GM12892 (cell line): ENCODE measurements at regions not wholly inside any gene's neighbourhood (a gene's known extent, or its start where the extent isn't known, plus 50 kb on each side); places are given as distances from the start of the nearest gene placed in this dataset.

Experiments used
- POLR2A ChIP-seq: IDR thresholded peaks from 2 replicates; pipeline ENCODE4 v1.6.1; 2011; ENCODE audit warnings: low read depth, low read length, control low read depth
- POLR2AphosphoS5 ChIP-seq: IDR thresholded peaks from 2 replicates; pipeline ENCODE4 v1.6.1; 2011; ENCODE audit warnings: low read depth, low read length, control low read depth
- TAF1 ChIP-seq: IDR thresholded peaks from 2 replicates; pipeline ENCODE4 v1.6.1; 2011; ENCODE audit warnings: low read depth, mild to moderate bottlenecking, control low read depth, low read length, borderline replicate concordance

DNA sequence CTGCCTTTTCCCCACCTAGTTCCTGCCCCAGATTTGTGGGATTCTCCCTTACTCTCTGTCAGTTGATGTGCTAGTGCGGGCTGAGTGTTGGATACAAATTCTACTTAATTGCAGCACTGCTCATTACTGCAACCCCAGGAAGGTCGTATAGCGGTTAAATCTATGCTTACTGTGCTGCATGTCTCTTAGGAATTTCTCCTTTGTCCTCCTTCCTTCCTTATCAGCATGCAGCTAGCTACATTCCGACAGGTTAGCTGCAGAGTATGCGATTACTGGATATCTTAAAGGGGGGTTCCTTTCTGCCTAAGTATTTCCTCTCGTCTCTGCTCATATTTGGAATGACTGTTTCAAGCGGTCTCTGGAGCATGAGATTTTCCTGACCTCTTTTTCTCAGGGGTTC is 662.8 kb downstream of the TLL1 start:
- TF ChIP-seq POLR2A = no peak
- no peak for TF ChIP-seq POLR2AphosphoS5
- no peak for TF ChIP-seq TAF1
